H1 (cell line): ENCODE measurements at regions not wholly inside any gene's neighbourhood (a gene's known extent, or its start where the extent isn't known, plus 50 kb on each side); places are given as distances from the start of the nearest gene placed in this dataset.

ENCODE experiments used
- CTCF ChIA-PET: fragments of 300-600 bp; sonication (Branson Sonifier 250); formaldehyde crosslinking; loops from one replicate; lab custom pipeline; 2021; ENCODE audit not compliant: partially characterized antibody; lab: Charles Lee
- POLR2A ChIA-PET: fragments of 300-600 bp; sonication (Branson Sonifier 250); formaldehyde crosslinking; loops from one replicate; lab custom pipeline; 2021; ENCODE audit warnings: inconsistent platforms; ENCODE audit not compliant: partially characterized antibody; lab: Charles Lee
- DNase-seq, 2 experiments: peaks; one replicate each; pipeline versions ENCODE4 v3.0.0 to v3.0.0-alpha.2; 2010 to 2022; ENCODE audit warnings: low spot score in 2 of 2, low read depth in 1 of 2, mixed read lengths in 1 of 2
- FAIRE-seq: peaks from 2 replicates; lab custom pipeline; 2011; peaks lifted over from hg19 to GRCh38; lab: Jason Lieb, UNC
- H2AFZ ChIP-seq: 2 replicates; pipeline ENCODE4 v1.8.1; 2012; ENCODE audit warnings: low read length, inconsistent platforms
- H2AK5ac ChIP-seq: 2 replicates; pipeline ENCODE4 v1.6.1; 2013; ENCODE audit warnings: low read depth, low read length
- H2BK120ac ChIP-seq: replicated peaks from 2 replicates; pipeline ENCODE3; 2013; ENCODE audit warnings: low read depth, low read length, inconsistent platforms
- H2BK12ac ChIP-seq: 2 replicates; pipeline ENCODE4 v1.6.1; 2013; ENCODE audit warnings: low read depth, low read length
- H2BK15ac ChIP-seq: 2 replicates; pipeline ENCODE4 v1.6.1; 2013; ENCODE audit warnings: low read length
- H2BK20ac ChIP-seq: 2 replicates; pipeline ENCODE4 v1.6.1; 2013; ENCODE audit warnings: low read length
- H2BK5ac ChIP-seq: 2 replicates; pipeline ENCODE4 v1.6.1; 2013; ENCODE audit warnings: low read depth, low read length
- H3K14ac ChIP-seq: 2 replicates; pipeline ENCODE4 v1.6.1; 2013; ENCODE audit warnings: inconsistent platforms; ENCODE audit not compliant: insufficient read length
- H3K18ac ChIP-seq: 2 replicates; pipeline ENCODE4 v1.6.1; 2013; ENCODE audit warnings: low read length; ENCODE audit errors: extremely low read depth
- H3K23ac ChIP-seq: 2 replicates; pipeline ENCODE4 v1.6.1; 2013; ENCODE audit warnings: inconsistent platforms; ENCODE audit not compliant: insufficient read length
- H3K23me2 ChIP-seq: 2 replicates; pipeline ENCODE4 v1.6.1; 2013; ENCODE audit warnings: low read depth, low read length
- H3K27ac ChIP-seq: 2 replicates; pipeline ENCODE4 v1.6.1; 2011; ENCODE audit warnings: low read depth, low read length, inconsistent platforms
- H3K27me3 ChIP-seq, 4 experiments: replicated peaks in 1 of 4; 1 replicate in 1 of 4; 2 replicates in 3 of 4; pipeline versions ENCODE4 v1.6.1 to v1.8.1; 2011 to 2013; ENCODE audit warnings: low read length in 3 of 4, mild to moderate bottlenecking in 3 of 4, inconsistent platforms in 2 of 4, mixed read lengths in 2 of 4, moderate library complexity in 1 of 4; ENCODE audit not compliant: control insufficient read depth in 3 of 4, insufficient read depth in 3 of 4; ENCODE audit errors: extremely low read depth in 1 of 4
- H3K36me3 ChIP-seq, 4 experiments: 2 replicates each; pipeline versions ENCODE4 v1.6.1 to v1.8.1; 2011 to 2013; ENCODE audit warnings: mild to moderate bottlenecking in 4 of 4, low read length in 3 of 4, moderate library complexity in 2 of 4, control low read depth in 1 of 4, inconsistent platforms in 1 of 4; ENCODE audit not compliant: insufficient read depth in 4 of 4, control insufficient read depth in 2 of 4
- H3K4ac ChIP-seq: replicated peaks from 2 replicates; pipeline ENCODE3; 2013; ENCODE audit warnings: low read length, low read depth, mixed read lengths, inconsistent platforms; ENCODE audit not compliant: insufficient read length
- H3K4me1 ChIP-seq, 4 experiments: replicated peaks in 1 of 4; 1 replicate in 1 of 4; 2 replicates in 3 of 4; pipeline versions ENCODE4 v1.6.1 to v1.8.1; 2011 to 2013; ENCODE audit warnings: low read length in 3 of 4, inconsistent platforms in 2 of 4, mixed read lengths in 1 of 4; ENCODE audit not compliant: insufficient read depth in 4 of 4, control insufficient read depth in 3 of 4
- H3K4me2 ChIP-seq, 2 experiments: 2 replicates each; pipeline versions ENCODE4 v1.6.1 to v1.8.1; 2011 to 2013; ENCODE audit warnings: low read depth in 2 of 2, low read length in 2 of 2, control low read depth in 1 of 2, inconsistent platforms in 1 of 2, mild to moderate bottlenecking in 1 of 2; ENCODE audit not compliant: insufficient read depth in 1 of 2
- H3K4me3 ChIP-seq, 4 experiments: fragments of 200-600, 300-600 bp in 1 of 4; sonication (generic), shearing (Covaris generic), sonication (Bioruptor Twin) in 1 of 4; 2 replicates each; pipeline versions ENCODE4 v1.5.1 to v1.8.1; 2011 to 2016; ENCODE audit warnings: low read length in 4 of 4, low read depth in 3 of 4, control low read depth in 2 of 4, inconsistent platforms in 2 of 4, mild to moderate bottlenecking in 2 of 4, mixed read lengths in 1 of 4, moderate library complexity in 1 of 4; ENCODE audit not compliant: insufficient read depth in 2 of 4; ENCODE audit errors: extremely low read depth in 1 of 4
- H3K56ac ChIP-seq: replicated peaks from 2 replicates; pipeline ENCODE3; 2013; ENCODE audit warnings: low read depth, mild to moderate bottlenecking, mixed read lengths, low read length, inconsistent platforms; ENCODE audit not compliant: insufficient read length
- H3K79me1 ChIP-seq: 2 replicates; pipeline ENCODE4 v1.6.1; 2013; ENCODE audit warnings: low read depth, low read length, control low read depth
- H3K79me2 ChIP-seq, 2 experiments: 2 replicates each; pipeline versions ENCODE4 v1.6.1 to v1.8.1; 2012 to 2013; ENCODE audit warnings: low read length in 2 of 2, mild to moderate bottlenecking in 2 of 2, inconsistent platforms in 1 of 2; ENCODE audit not compliant: insufficient read depth in 2 of 2, control insufficient read depth in 1 of 2
- H3K9ac ChIP-seq, 4 experiments: replicated peaks in 1 of 4; 1 replicate in 1 of 4; 2 replicates in 3 of 4; pipeline versions ENCODE4 v1.6.1 to v1.8.1; 2011 to 2013; ENCODE audit warnings: low read depth in 3 of 4, low read length in 3 of 4, control low read depth in 2 of 4, mild to moderate bottlenecking in 2 of 4, moderate library complexity in 2 of 4, inconsistent platforms in 1 of 4; ENCODE audit errors: extremely low read depth in 1 of 4
- H3K9me3 ChIP-seq, 2 experiments: 2 replicates each; pipeline versions ENCODE4 v1.6.1 to v1.8.1; 2012 to 2013; ENCODE audit warnings: mild to moderate bottlenecking in 2 of 2, moderate library complexity in 2 of 2, control low read depth in 1 of 2, inconsistent platforms in 1 of 2, low read depth in 1 of 2, low read length in 1 of 2, mixed read lengths in 1 of 2; ENCODE audit not compliant: insufficient read depth in 2 of 2
- H4K20me1 ChIP-seq, 2 experiments: replicated peaks in 1 of 2; 2 replicates each; pipeline versions ENCODE3 to v1.8.1; 2011 to 2013; ENCODE audit warnings: inconsistent platforms in 2 of 2, low read length in 2 of 2, mild to moderate bottlenecking in 1 of 2; ENCODE audit not compliant: insufficient read depth in 2 of 2, control insufficient read depth in 1 of 2
- H4K5ac ChIP-seq: 2 replicates; pipeline ENCODE4 v1.6.1; 2013; ENCODE audit warnings: low read length, low read depth, mixed read lengths, inconsistent platforms; ENCODE audit not compliant: insufficient read length
- H4K8ac ChIP-seq: 2 replicates; pipeline ENCODE4 v1.8.0; 2013; ENCODE audit warnings: mild to moderate bottlenecking, moderate library complexity, low read length, inconsistent platforms; ENCODE audit not compliant: insufficient read depth; ENCODE audit errors: extremely low read depth
- H4K91ac ChIP-seq: replicated peaks from 2 replicates; pipeline ENCODE3; 2013; ENCODE audit warnings: low read length, mixed read lengths, inconsistent platforms; ENCODE audit not compliant: insufficient read length
- CBX8 ChIP-seq: fragments of 300-800, 300-1000 bp; sonication (generic); IDR thresholded peaks from 2 replicates; pipeline ENCODE4 v1.7.1; 2016; ENCODE audit warnings: low read depth, low read length, borderline replicate concordance
- WGBS, 2 experiments: shearing (Covaris generic) in 1 of 2; methylation state at CpG; one replicate each; pipeline versions ENCODE4 v1.1.6 to v1.1.7; 2013 to 2015; ENCODE audit warnings: low lambda C conversion rate in 2 of 2, mixed read lengths in 2 of 2, inconsistent platforms in 1 of 2, low coverage in 1 of 2, missing lambda C conversion rate in 1 of 2; ENCODE audit not compliant: insufficient replicate concordance in 2 of 2, insufficient coverage in 1 of 2, insufficient read length in 1 of 2; ENCODE audit errors: extremely low coverage in 1 of 2, missing lambda C conversion rate in 1 of 2; 5-methylcytosine and 5-hydroxymethylcytosine counted together

- Histone ChIP-seq H3K4me2 (no peak overlapping the region), H3K56ac (no peak overlapping the region), H3K4ac (no peak overlapping the region), H2BK20ac (no peak overlapping the region), H2AK5ac (no peak overlapping the region), H3K79me1 (no peaks in the 10 kb centered on the region), H3K23me2 (no peaks in the 10 kb centered on the region), H3K23ac (no peak overlapping the region), H3K18ac (no peak overlapping the region), H2BK5ac (no peak overlapping the region), H3K4me1 (peaks cover 0 to 3% (median 0%) of the 10 kb centered on the region in 4 experiments; a peak in 1 of 7 replicates), H4K20me1 (no peaks in the 10 kb centered on the region), H3K9me3 (peaks cover 0 to 10% of the 10 kb centered on the region in 2 experiments; a peak in 2 of 4 replicates), H4K5ac (no peak overlapping the region), H2BK12ac (no peak overlapping the region), H3K27ac (no peak overlapping the region), H3K14ac (no peak overlapping the region), H4K91ac (no peak overlapping the region), H3K4me3 (no peak overlapping the region), H3K9ac (no peak overlapping the region), H3K27me3 (no peaks in the 10 kb centered on the region), H3K36me3 (no peaks in the 10 kb centered on the region), H3K79me2 (no peaks in the 10 kb centered on the region), H4K8ac (no peak overlapping the region), H2AFZ (no peak overlapping the region), H2BK120ac (no peak overlapping the region), H2BK15ac (no peak overlapping the region)
- POLR2A ChIA-PET: no interaction called here
- CTCF ChIA-PET: interaction anchor here (0.7 to 1.2 kb wide), 2 partner anchors 21 to 379 kb away, joined by 3 read pairs; no protein-coding TSS in a partner anchor
- DNase-seq: no peak
- no peak for FAIRE-seq
- WGBS, 2 experiments: 84% methylated on average over 3 of the region's 3 CpGs; no CpG with 5 or more reads in 1 of the 2 experiments
- no peak for TF ChIP-seq CBX8
These were observed 58.7 kb upstream of the ANKRD55 start for GRCh38 chr5:56291661-56292374.
